Vagina (tissue), 2 donors: ENCODE measurements at regions not wholly inside any gene's neighbourhood (a gene's known extent, or its start where the extent isn't known, plus 50 kb on each side); places are given as distances from the start of the nearest gene placed in this dataset.

ENCODE experiments used
- CTCF ChIP-seq, 3 experiments: fragments of 450-650 bp in 2 of 3; fragments of 200-600 bp in 1 of 3; sonication (generic) in 1 of 3; IDR thresholded peaks; one replicate each; pipeline ENCODE4 v1.5.1; 2017 to 2019; ENCODE audit warnings: antibody characterized with exemption in 3 of 3, mild to moderate bottlenecking in 2 of 3, moderate library complexity in 2 of 3
- POLR2AphosphoS5 ChIP-seq, 2 donors: sonication (generic); formaldehyde crosslinking; IDR thresholded peaks; one replicate each; pipeline ENCODE4 v1.9.0; 2017; ENCODE audit warnings: antibody characterized with exemption in 2 of 2, mild to moderate bottlenecking in 2 of 2, low read depth in 1 of 2; ENCODE audit not compliant: insufficient read depth in 1 of 2

GRCh38 chr13:33381906-33382305, 96.4 kb upstream of the STARD13 start:
- TF ChIP-seq CTCF (IDR thresholded peaks at IDR 0.05) (no peak), POLR2AphosphoS5 (IDR thresholded peaks at IDR 0.05; ENCODE audit: insufficient read depth in 1 of 2, low read depth in 1 of 2) (no peak)
